ENCODE measurements at regions not wholly inside any gene's neighbourhood (a gene's known extent, or its start where the extent isn't known, plus 50 kb on each side); places are given as distances from the start of the nearest gene placed in this dataset.

DNA sequence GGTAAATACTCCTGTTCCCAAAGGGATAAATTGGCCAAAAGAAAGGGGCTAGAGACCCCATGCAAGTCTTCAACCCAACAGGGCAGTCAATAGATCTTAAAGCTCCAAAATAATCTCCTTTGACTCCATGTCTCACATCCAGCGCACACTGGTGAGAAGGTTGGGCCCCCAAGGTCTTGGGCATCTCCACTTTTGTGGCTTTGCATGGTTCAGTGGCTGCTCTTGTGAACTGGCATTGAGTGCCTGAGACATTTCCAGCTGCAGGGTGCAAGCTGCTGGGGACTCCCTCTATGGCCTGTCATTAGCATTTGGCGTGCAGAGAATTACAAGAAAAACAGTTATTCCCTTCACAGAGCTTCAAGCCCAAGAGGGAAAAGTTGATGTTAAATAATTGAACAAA is 224.7 kb downstream of the MTRR start:
- H3K4me3 ChIP-seq (ENCODE audit: low read depth, low read length): no peak overlapping the region
- TF ChIP-seq, protein P1, sequence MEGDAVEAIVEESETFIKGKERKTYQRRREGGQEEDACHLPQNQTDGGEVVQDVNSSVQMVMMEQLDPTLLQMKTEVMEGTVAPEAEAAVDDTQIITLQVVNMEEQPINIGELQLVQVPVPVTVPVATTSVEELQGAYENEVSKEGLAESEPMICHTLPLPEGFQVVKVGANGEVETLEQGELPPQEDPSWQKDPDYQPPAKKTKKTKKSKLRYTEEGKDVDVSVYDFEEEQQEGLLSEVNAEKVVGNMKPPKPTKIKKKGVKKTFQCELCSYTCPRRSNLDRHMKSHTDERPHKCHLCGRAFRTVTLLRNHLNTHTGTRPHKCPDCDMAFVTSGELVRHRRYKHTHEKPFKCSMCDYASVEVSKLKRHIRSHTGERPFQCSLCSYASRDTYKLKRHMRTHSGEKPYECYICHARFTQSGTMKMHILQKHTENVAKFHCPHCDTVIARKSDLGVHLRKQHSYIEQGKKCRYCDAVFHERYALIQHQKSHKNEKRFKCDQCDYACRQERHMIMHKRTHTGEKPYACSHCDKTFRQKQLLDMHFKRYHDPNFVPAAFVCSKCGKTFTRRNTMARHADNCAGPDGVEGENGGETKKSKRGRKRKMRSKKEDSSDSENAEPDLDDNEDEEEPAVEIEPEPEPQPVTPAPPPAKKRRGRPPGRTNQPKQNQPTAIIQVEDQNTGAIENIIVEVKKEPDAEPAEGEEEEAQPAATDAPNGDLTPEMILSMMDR (conservative IDR thresholded peaks at IDR 0.05; ENCODE audit: low read depth, low read length): no peak
- no peak for DNase-seq (ENCODE audit: low read depth)

DNA sequence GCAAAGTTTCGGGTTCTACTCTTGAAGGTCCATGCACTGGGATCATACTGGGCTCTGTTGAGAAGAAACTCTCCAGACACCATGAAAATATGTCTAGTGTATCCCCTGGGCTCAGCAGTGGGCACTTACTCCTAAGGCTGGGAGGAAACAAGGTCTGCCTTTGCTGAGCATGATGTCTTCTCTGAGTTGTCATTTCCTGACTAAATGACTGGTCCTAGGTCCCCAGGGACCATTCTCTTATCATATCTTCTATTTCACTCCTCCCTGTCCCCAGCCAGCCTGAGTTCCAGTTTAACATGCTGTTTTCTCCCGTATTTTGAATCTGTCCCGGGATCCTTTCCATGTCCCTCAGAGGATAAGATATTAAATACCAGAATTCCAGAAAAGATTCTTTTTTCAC is 225.4 kb downstream of the MTRR start:
- TF ChIP-seq, protein P1 (conservative IDR thresholded peaks at IDR 0.05; ENCODE audit: low read depth, low read length): no peak
- no peak overlapping the region for H3K4me3 ChIP-seq (ENCODE audit: low read depth, low read length)
- no peak for DNase-seq (ENCODE audit: low read depth)

DNA sequence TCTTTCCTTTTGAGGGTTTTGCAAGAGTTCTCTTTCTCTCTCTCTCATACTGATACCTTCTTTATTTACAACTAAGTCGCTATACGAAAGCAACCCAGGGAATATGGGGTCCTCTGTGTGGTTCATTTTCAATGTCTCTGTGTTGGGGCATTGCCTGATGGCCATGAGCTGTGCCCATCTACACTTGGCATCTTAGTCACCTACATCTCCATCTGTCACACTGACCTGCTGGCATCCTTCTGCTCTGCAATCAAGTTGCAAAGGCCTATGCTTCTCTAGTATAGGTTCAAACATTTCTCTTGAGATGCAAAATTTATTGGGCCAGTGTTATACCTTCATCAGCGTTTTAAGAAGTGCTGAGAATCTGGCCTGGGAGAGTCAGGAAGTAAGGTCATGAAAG is 228.2 kb downstream of the MTRR start:
- H3K4me3 ChIP-seq (ENCODE audit: low read depth, low read length): no peak overlapping the region
- TF ChIP-seq, protein P1 (conservative IDR thresholded peaks at IDR 0.05; ENCODE audit: low read depth, low read length): no peak
- DNase-seq (ENCODE audit: low read depth): no peak

DNA sequence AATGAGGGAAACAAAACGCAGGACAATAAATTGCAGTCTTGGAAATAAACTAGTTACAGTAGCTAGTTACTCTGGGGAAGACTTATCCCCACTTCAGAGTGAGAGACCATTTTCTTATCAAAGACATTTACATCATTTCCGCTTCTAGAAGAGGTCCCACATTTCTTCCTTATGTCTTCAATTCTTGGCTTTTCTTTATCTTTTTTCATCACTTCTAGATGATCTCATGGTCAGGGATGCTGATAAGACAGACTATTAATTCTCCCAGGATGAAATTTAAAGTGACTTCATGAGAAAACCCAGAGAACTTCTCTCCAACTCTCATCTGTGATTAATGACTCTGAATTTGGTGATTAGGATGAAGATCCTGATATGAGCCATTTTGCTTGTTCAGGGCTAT is 229.1 kb downstream of the MTRR start:
- TF ChIP-seq, protein P1 (conservative IDR thresholded peaks at IDR 0.05; ENCODE audit: low read depth, low read length): no peak
- no peak for DNase-seq (ENCODE audit: low read depth)
- no peak overlapping the region for H3K4me3 ChIP-seq (ENCODE audit: low read depth, low read length)

DNA sequence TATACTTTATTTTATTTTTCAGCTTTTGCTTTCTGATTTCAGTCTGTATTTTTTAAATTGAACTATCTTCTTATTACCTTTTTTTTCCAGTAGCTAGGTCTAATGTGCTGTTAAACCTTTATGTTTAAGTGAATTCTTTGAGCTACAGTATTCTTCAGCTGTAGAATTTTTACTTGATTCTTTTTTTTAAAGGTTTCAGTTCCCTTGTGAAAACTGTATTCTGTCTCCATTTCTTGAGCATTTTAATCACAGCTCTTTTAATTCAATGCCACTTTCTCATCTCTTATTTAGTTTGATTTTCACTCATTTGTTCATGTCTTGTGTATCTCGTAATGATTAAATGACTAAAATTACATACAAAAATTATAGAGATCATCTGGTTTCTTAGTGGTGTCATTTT is 233.8 kb downstream of the MTRR start:
- DNase-seq (ENCODE audit: low read depth): no peak
- TF ChIP-seq, protein P1 (conservative IDR thresholded peaks at IDR 0.05; ENCODE audit: low read depth, low read length): no peak
- H3K4me3 ChIP-seq (ENCODE audit: low read depth, low read length): no peak overlapping the region

DNA sequence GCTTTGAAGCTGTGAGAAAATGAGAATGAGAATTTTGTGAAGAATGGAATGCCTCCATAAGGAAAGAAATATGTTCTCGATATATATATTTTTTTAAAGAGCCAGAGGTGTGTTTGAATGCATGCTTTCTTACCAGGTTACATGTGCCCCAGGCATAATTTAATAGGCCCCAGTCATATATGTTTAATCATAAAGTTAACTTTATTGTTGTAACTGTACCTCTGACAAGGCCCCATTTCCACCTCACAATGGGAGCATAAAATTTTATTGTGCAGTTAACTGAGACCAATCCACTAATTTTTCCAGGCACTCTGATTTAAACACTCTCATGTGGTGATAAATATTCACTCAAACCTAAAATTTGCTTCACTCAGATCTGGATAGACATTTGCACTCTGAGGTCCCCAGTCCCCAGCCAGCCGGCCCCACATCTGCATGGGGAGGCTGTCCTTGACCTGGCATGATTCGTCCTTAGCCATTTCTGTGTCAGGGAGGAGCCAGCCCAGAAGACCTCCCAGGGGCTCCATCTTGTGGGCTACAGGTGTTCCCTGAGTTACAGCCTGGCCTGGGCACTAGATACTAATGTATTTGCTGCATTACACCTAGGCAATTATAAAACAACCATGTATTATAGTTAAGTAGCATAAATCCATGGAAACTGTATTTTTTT is 245.8 kb downstream of the MTRR start:
- no peak for DNase-seq (ENCODE audit: low read depth)
- TF ChIP-seq, protein P1 (conservative IDR thresholded peaks at IDR 0.05; ENCODE audit: low read depth, low read length): no peak
- H3K4me3 ChIP-seq (ENCODE audit: low read depth, low read length): no peak overlapping the region

DNA sequence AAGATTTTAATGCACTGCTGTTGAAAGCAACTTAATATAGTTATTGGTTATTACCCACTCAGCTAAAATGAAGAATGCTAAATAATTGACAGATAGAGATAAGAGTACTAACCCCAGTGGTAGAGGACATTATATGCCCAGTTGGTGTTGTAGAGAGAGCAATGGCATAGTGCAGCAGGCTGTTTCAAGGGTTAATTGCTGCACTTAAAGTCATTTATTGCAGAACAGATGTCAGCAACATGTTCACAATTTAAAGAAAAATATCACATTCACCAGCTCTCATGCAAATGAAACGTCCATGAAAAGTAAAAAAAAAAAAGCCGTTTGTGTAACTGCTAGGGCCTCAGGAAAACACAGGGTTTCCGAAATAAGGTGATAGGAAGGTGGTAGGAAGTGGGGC is 254.6 kb downstream of the MTRR start:
- H3K4me3 ChIP-seq (ENCODE audit: low read depth, low read length): no peak overlapping the region
- DNase-seq (ENCODE audit: low read depth): no peak
- TF ChIP-seq, protein P1 (conservative IDR thresholded peaks at IDR 0.05; ENCODE audit: low read depth, low read length): no peak

Data from choroid plexus epithelial cell (primary cell).